ENCODE measurements at regions not wholly inside any gene's neighbourhood (a gene's known extent, or its start where the extent isn't known, plus 50 kb on each side); places are given as distances from the start of the nearest gene placed in this dataset.

GRCh38 chr11:15586741-15587473 lies 472.2 kb downstream of the INSC start:
- no peak for DNase-seq

GRCh38 chr11:15589070-15589626 lies 474.4 kb downstream of the INSC start:
- no peak for DNase-seq

DNA sequence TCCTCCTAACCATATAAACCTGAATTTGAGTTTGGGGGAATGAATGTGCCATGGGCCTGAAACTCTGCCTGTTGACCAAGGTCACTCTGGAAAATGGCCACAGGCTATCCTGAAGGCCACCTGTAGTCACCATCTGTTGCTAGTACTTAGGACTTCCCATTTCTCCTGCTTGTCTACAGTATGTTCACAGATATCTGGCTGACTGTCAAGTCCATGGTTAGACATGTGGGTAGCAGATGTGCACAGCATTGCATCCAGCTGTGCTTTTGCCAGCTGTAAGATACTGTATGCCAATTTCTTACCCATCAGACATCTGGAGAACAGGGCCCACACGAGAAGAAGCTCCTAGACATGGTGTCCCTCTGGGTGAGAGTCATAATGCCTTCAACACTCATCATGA lies 475.4 kb downstream of the INSC start:
- no peak for DNase-seq

- no peak for DNase-seq
Measured at GRCh38 chr11:15591112-15591537, 476.4 kb downstream of the INSC start.

- no peak for DNase-seq
Measured at GRCh38 chr11:15594607-15595006, 479.9 kb downstream of the INSC start.

GRCh38 chr11:15599376-15599775 lies 484.7 kb downstream of the INSC start:
- no peak for DNase-seq

DNA sequence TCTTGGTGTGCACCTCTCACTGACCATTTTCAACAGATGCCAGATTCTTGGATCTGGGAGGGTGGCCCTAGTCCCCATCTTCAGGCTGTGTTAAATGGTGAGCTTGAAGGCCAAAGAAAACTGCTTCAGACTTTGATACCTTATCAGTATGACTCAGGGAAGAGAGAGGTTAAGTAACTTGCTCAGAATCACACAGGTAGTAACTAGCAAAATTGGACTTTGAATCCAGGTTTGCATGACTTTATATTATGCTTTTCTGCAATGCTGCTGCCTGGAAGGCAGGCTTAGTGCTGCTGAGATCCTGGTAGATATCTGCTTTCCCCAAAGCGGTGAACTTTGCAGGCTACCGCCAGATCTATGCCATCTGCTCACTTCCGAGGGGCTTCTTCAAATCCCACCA lies 487.3 kb downstream of the INSC start:
- DNase-seq = no peak

GRCh38 chr11:15602785-15603567 lies 488.3 kb downstream of the INSC start:
- no peak for DNase-seq

GRCh38 chr11:15605094-15605493 lies 490.4 kb downstream of the INSC start:
- no peak for DNase-seq

- no peak for DNase-seq
Measured at GRCh38 chr11:15607361-15608036, 492.8 kb downstream of the INSC start.

GRCh38 chr11:15609445-15609844 lies 494.7 kb downstream of the INSC start:
- DNase-seq = no peak

DNA sequence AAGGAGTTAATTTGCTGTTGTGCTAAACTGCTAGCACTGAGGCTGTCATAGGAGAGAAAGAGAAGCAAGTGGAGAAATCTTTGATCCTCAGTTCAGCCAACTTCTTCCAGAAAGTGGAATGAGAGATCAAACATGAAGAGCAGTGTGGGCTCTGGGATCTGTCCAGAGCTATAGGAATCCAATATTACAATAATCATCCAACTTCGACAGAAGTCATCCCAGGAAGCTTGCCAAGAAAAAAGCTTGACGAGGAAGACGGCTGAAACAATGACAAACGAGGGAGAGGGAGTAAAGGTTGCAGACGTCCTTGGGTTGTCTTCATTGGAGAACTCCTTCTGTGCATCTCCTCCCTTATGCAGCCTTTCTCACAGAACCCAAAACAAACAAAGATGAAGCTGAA lies 496.2 kb downstream of the INSC start:
- no peak for DNase-seq

DNA sequence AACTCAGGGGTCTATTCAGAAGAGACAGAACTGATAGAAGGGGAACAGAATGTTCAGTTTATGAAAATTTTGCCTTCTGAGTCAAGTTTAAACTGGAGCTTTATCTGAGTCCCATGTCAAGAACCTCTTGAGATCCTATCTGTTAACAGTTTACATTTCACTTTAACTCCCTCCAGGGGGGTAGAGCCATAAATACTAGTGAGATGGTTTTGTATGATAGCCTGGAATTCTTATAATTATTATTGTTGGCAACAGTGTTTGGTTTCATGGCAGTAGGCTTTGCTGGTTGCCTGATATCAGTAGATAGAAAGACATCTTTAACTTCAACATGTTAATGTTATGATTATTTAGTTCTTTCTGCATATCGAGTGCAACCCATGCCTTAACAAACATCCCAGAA lies 498.5 kb downstream of the INSC start:
- no peak for DNase-seq

GRCh38 chr11:15613789-15614188 lies 499.1 kb downstream of the INSC start:
- no peak for DNase-seq

DNA sequence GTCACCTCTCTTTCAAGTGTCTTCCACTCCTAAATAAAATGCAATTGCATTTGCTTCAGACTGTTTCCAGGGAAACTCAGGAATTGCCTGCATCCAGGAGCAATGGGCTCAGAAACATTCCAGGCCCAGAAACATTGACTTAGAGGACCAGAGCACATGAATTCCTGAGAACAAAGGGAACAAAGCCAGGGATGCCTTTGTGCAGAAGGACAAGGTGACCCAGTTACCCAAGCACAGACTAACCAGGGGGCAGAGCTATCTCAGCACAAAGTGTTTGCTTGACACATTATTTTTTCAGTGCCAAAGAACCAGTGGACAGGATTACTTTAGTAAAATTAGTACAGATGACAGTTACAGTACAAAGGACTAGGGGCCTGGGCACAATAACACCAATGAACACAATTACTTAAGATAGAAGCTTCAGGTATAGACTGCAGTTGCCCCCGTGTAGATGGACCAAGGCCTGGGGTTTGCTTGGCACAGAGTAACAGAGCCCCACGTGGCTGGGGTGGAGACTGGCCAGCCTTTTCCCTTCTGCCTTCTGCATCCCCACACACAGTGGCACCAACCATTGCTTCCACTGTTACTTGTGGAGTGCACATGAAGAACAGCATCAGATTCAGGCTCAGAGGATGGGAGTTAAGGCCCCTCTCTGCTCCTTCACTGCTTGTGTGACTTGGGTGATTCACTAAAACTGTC lies 500.8 kb downstream of the INSC start:
- no peak for DNase-seq

- DNase-seq = no peak
Measured at GRCh38 chr11:15616130-15617105, 501.7 kb downstream of the INSC start.

- no peak for DNase-seq
Measured at GRCh38 chr11:15617126-15617525, 502.4 kb downstream of the INSC start.

DNA sequence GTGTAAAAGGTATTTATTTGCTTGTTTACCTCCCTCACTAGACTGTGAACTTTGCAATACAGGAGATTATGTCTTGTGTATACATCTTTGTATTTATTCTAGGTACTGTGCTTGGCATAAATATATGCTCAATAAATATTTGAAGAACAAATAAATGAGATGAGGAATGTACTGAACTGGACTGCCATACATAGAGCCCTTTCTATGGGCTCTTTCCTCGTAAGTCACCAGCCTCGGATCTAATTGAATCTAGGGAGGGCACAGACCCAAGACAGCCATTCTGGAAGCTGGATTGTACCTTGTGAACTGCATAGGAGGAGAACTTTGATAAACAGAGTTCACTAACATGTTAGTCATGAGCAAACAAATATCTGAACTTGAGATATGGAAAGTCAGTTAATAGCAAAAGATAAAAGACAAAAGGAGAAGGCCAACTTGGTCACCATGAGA lies 503.9 kb downstream of the INSC start:
- no peak for DNase-seq

DNA sequence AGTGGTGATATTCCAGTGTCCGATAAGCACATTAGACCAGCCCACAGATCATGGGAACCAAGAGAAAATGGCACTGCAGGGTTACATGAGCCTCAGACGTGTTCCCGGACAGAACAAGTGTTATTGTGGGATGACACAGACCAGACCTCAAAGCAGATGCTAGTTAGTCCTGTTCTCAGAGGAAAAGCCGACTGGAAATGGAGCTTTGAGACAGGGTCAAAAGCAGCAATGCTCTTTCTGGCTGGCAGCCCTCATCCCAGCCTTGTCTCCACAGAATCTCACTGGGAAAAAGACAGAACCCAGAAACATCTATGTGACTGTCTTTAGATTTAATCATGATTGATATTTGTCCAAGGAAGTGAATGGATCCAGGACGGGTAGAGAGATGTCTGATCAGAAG lies 506.8 kb downstream of the INSC start:
- DNase-seq = no peak

- DNase-seq = no peak
Measured at GRCh38 chr11:15622231-15622890, 507.6 kb downstream of the INSC start.

DNA sequence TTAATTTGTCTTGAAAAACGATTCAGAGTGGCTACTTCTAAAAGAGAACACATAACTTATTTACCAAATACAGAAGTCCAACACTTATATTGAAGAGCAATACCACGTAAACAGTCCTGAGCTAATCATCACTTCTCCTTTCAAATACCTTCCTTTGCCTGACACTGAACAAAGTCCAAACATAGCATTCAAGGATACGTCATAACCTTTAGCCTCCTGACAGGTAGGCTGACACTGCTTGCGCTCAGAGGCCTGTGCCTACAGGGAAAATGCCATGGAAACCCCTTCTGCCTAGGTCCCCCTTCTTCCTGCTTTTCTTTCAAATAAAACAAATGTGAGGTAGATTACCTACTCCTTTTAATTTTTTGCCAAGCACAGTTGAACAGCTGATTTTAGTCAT lies 510.0 kb downstream of the INSC start:
- DNase-seq = no peak

All from NCI-H1436 (cell line).